ENCODE measurements at regions not wholly inside any gene's neighbourhood (a gene's known extent, or its start where the extent isn't known, plus 50 kb on each side); places are given as distances from the start of the nearest gene placed in this dataset.

- TF ChIP-seq CTCF (conservative IDR thresholded peaks at IDR 0.05; ENCODE audit: low read depth, low read length): no peak
- no peak overlapping the region for H3K4me3 ChIP-seq (ENCODE audit: low read depth, low read length)
Measured at GRCh38 chr11:103662880-103663279, 373.6 kb upstream of the DDI1 start.

GRCh38 chr11:103668859-103669258, 367.6 kb upstream of the DDI1 start:
- DNase-seq (ENCODE audit: low read depth): no peak
- H3K4me3 ChIP-seq (ENCODE audit: low read depth, low read length): no peak overlapping the region
- TF ChIP-seq CTCF (conservative IDR thresholded peaks at IDR 0.05; ENCODE audit: low read depth, low read length): no peak

More at GRCh38 chr11:103662880-103663279, 373.6 kb upstream of the DDI1 start:
- no peak for DNase-seq (ENCODE audit: low read depth)

GRCh38 chr11:103671143-103671651, 365.2 kb upstream of the DDI1 start:
- DNase-seq (ENCODE audit: low read depth): no peak
- no peak overlapping the region for H3K4me3 ChIP-seq (ENCODE audit: low read depth, low read length)
- TF ChIP-seq CTCF (conservative IDR thresholded peaks at IDR 0.05; ENCODE audit: low read depth, low read length): no peak

GRCh38 chr11:103673773-103674172, 362.7 kb upstream of the DDI1 start:
- TF ChIP-seq CTCF (conservative IDR thresholded peaks at IDR 0.05; ENCODE audit: low read depth, low read length): no peak
- DNase-seq (ENCODE audit: low read depth): no peak
- no peak overlapping the region for H3K4me3 ChIP-seq (ENCODE audit: low read depth, low read length)

- no peak for DNase-seq (ENCODE audit: low read depth)
- H3K4me3 ChIP-seq (ENCODE audit: low read depth, low read length): no peak overlapping the region
- no peak for TF ChIP-seq CTCF (conservative IDR thresholded peaks at IDR 0.05; ENCODE audit: low read depth, low read length)
Measured at GRCh38 chr11:103676413-103676812, 360.0 kb upstream of the DDI1 start.

GRCh38 chr11:103680826-103681225, 355.6 kb upstream of the DDI1 start:
- TF ChIP-seq CTCF (conservative IDR thresholded peaks at IDR 0.05; ENCODE audit: low read depth, low read length): no peak
- no peak for DNase-seq (ENCODE audit: low read depth)
- H3K4me3 ChIP-seq (ENCODE audit: low read depth, low read length): no peak overlapping the region

- H3K4me3 ChIP-seq (ENCODE audit: low read depth, low read length): no peak overlapping the region
- no peak for DNase-seq (ENCODE audit: low read depth)
- no peak for TF ChIP-seq CTCF (conservative IDR thresholded peaks at IDR 0.05; ENCODE audit: low read depth, low read length)
Measured at GRCh38 chr11:103681855-103682254, 354.6 kb upstream of the DDI1 start.

Data from epithelial cell of proximal tubule (primary cell).